22Rv1 (cell line): ENCODE measurements at regions not wholly inside any gene's neighbourhood (a gene's known extent, or its start where the extent isn't known, plus 50 kb on each side); places are given as distances from the start of the nearest gene placed in this dataset.

Experiments
- H3K27ac ChIP-seq: fragments of 450-650 bp; 2 replicates; pipeline ENCODE4 v1.5.1; 2017
- ZFX ChIP-seq: fragments of 450-650 bp; IDR thresholded peaks from 2 replicates; pipeline ENCODE4 v1.6.1; 2017; ENCODE audit warnings: antibody characterized with exemption, borderline replicate concordance
- TF ChIP-seq, protein P1 (sequence below): fragments of 450-650 bp; IDR thresholded peaks from 2 replicates; pipeline ENCODE4 v1.5.1; 2017; ENCODE audit warnings: mild to moderate bottlenecking

DNA sequence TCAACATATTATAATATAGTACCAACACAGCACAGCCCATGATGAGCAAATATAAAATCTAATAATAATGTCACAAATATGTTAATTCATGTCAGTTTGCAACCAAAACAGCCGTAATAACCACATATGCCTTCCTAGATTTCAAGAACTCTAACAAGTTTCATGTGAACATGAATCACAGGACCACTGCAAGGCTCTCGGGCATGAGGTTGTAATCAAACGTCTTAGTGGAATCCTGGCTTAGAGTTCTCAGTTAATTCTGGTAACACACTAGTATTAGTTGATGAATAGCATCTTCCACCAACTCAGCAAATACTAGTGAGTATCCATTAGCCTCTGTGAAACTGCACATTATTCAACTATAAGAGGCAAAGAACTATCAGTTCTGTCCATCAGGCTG is 379.3 kb upstream of the TENM3 start:
- H3K27ac ChIP-seq = no peak overlapping the region
- TF ChIP-seq, protein P1, sequence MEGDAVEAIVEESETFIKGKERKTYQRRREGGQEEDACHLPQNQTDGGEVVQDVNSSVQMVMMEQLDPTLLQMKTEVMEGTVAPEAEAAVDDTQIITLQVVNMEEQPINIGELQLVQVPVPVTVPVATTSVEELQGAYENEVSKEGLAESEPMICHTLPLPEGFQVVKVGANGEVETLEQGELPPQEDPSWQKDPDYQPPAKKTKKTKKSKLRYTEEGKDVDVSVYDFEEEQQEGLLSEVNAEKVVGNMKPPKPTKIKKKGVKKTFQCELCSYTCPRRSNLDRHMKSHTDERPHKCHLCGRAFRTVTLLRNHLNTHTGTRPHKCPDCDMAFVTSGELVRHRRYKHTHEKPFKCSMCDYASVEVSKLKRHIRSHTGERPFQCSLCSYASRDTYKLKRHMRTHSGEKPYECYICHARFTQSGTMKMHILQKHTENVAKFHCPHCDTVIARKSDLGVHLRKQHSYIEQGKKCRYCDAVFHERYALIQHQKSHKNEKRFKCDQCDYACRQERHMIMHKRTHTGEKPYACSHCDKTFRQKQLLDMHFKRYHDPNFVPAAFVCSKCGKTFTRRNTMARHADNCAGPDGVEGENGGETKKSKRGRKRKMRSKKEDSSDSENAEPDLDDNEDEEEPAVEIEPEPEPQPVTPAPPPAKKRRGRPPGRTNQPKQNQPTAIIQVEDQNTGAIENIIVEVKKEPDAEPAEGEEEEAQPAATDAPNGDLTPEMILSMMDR = no peak
- TF ChIP-seq ZFX = no peak

DNA sequence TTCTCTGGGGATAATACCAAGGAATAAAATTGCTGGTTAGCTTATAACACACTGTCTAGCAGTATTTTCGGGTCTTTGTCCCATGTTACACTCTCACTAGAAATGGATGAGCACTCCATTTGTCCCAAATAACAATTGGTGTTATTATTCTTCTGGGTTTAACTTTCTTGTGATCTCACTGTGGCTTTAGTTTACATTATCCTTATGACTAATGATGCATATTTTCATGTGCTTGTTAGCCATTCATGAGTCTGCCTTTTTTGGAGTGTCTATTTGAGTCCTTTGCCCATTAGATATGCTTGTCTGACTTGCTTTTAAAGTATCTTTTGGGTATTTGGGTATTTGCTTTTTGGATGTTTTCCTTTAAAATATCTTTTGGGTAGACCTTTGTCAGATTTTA is 372.9 kb upstream of the TENM3 start:
- no peak for TF ChIP-seq ZFX
- TF ChIP-seq, protein P1 = no peak

DNA sequence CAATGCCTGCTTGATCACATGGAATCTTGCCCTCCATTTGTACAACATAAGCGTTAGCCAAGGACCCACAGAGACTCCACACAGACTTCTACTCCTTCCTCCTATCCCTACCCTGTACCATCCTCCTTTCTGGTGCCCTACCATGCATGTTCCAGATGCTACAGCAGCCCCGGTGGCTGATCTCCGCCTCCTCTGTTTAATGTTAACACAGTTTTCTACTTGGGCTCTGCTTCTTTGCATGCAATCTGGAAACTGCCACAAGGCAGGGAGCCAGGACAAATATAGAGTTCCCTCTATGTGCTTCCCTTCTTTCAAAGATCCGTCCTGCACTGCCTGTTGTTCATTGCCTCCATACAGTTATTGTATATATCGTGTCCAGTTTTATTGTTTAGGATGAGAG is 368.6 kb upstream of the TENM3 start:
- no peak overlapping the region for H3K27ac ChIP-seq
- no peak for TF ChIP-seq ZFX
- TF ChIP-seq, protein P1 = no peak

More for the DNA sequence above, 372.9 kb upstream of the TENM3 start:
- H3K27ac ChIP-seq = no peak overlapping the region

DNA sequence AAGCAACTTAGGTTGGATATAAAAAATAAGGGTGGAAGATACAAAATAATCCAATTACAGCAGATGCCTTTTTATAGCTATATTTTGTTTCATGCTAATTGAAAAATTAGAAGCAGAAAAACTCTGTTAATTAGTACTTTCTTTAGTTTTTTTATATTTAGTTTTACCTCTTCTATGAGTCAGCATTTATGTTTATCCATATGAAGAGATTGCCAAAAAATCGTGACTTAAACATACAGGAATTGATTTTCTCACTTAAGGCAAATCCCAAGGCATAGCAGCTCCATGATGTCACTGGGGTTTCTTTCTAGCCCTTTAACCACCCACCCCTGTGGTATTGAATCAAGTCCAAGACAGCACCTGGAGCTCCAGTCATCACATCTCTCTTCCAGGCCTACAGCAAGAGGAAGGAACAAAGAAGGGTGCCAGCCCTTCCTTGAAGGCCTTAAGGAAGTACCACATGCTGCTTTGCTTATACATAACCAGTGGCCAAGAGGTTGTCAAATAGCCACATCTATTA is 365.8 kb upstream of the TENM3 start:
- TF ChIP-seq, protein P1 = no peak
- no peak for TF ChIP-seq ZFX
- H3K27ac ChIP-seq = no peak overlapping the region

DNA sequence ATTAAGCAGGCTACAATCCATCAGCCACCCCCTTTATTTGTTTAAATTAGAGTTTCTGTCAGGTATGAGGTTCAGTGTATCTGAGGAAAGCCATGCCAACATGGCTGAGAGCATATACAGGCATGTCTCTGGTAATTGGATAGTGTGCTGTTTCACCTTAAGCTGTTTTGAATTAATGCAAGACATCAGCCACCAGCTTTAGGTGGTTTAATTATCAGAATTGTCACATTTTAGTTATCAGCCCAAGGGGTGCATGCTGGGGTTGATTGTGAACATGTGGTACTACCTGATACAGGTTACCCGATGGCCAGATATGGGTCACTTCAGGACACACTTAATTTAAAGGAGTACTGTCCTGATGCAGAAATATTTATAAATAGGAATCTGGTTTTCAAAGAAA is 353.2 kb upstream of the TENM3 start:
- TF ChIP-seq ZFX = no peak
- TF ChIP-seq, protein P1 = no peak
- H3K27ac ChIP-seq = no peak overlapping the region

DNA sequence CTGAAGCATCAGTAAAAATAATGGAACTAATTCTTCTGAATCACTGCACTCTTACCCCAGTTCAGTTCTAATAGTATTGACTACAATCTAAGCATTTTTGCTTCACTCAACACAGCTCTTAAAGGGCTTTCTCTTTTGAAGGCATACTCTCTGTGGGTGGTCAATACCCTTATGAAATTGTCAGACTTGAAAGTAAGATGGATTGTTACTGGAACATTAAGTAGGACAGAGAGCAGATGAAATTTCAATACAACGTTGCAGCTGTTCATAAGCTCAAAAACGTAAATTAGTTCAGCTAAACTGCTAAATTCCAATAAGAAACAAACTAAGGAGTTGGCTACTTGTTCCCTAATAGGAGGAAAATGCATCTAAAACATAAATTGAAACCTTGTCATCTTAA is 352.3 kb upstream of the TENM3 start:
- no peak overlapping the region for H3K27ac ChIP-seq
- TF ChIP-seq ZFX = no peak
- TF ChIP-seq, protein P1 = no peak

DNA sequence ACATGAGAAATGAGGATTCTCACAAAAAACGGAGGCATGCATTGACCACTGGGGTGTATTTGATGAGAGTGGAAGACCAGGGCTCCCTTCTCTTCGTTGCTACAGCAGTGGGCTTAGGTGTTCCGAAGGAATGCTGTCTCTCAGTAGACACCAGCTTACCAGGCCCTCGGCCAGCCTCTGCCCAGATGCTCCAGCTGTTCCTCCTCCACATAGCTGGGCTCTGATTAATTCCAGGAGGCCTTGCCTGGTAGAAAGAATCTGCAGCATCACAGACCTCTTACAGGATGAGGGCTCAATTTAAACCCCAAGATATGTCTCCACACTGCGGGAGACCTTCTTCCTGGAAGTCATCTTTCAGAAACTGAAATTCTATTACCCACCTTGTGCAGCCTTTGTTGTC is 346.6 kb upstream of the TENM3 start:
- H3K27ac ChIP-seq = no peak overlapping the region
- TF ChIP-seq ZFX = no peak
- TF ChIP-seq, protein P1 = no peak
